HepG2 (cell line): ENCODE measurements at regions not wholly inside any gene's neighbourhood (a gene's known extent, or its start where the extent isn't known, plus 50 kb on each side); places are given as distances from the start of the nearest gene placed in this dataset.

Source experiments
- ATAC-seq: fragments of 200-7000 bp; cut with Tn5 transposase; 3 replicates; pipeline ENCODE4 v1.9.1; 2020; ENCODE audit warnings: mild to moderate bottlenecking, moderate library complexity
- BruUV-seq: library from RNA; stranded (reverse); fragments of 400-500 nt; replicated peaks from 2 replicates; lab custom pipeline; 2021; lab: Mats Ljungman, UMichigan
- CTCF ChIA-PET: fragments of 300-600 bp; formaldehyde crosslinking; extraction: SDS; loops from one replicate; lab custom pipeline; 2021; ENCODE audit warnings: low total read pairs, inconsistent platforms, low intra/inter-chr PET ratio; lab: Yijun Ruan, JAX
- POLR2A ChIA-PET: fragments of 350-600 bp; sonication (Branson Sonifier 250); formaldehyde crosslinking; loops from one replicate; lab custom pipeline; 2020; ENCODE audit warnings: antibody characterized with exemption, inconsistent platforms; lab: Yijun Ruan, JAX
- DNase-seq: peaks from one replicate; pipeline ENCODE4 v3.0.0-alpha.2; 2015; ENCODE audit warnings: low spot score
- FAIRE-seq: peaks from 3 replicates; lab custom pipeline; 2011; peaks lifted over from hg19 to GRCh38; lab: Jason Lieb, UNC
- H2AFZ ChIP-seq: one replicate; pipeline ENCODE4 v1.6.1; 2011; ENCODE audit warnings: low read length, inconsistent platforms
- H3K27ac ChIP-seq: fragments of 300-600 bp; 3 replicates; pipeline ENCODE4 v1.8.0; 2011; ENCODE audit warnings: mixed run types, mild to moderate bottlenecking, mixed read lengths, low read length, inconsistent platforms; ENCODE audit not compliant: insufficient read depth; ENCODE audit errors: extremely low read length
- H3K27me3 ChIP-seq, 2 experiments: fragments of 200-600 bp in 1 of 2; 2 replicates in 1 of 2; 3 replicates in 1 of 2; pipeline versions ENCODE4 v1.6.0 to v1.8.0; 2011; ENCODE audit warnings: low read length in 2 of 2, mild to moderate bottlenecking in 2 of 2, moderate library complexity in 2 of 2, inconsistent platforms in 1 of 2; ENCODE audit not compliant: insufficient read depth in 2 of 2, control insufficient read depth in 1 of 2
- H3K36me3 ChIP-seq, 2 experiments: fragments of 200-600 bp in 1 of 2; replicated peaks in 1 of 2; 2 replicates in 1 of 2; 3 replicates in 1 of 2; pipeline versions ENCODE4 v1.5.1 to v1.8.0; 2011; ENCODE audit warnings: low read length in 2 of 2, inconsistent platforms in 1 of 2; ENCODE audit not compliant: insufficient read depth in 2 of 2, control insufficient read depth in 1 of 2
- H3K4me1 ChIP-seq: 2 replicates; pipeline ENCODE4 v1.5.1; 2012; ENCODE audit warnings: low read length, inconsistent platforms; ENCODE audit not compliant: insufficient read depth
- H3K4me2 ChIP-seq: 2 replicates; pipeline ENCODE4 v1.6.0; 2011; ENCODE audit warnings: low read depth, low read length, inconsistent platforms
- H3K4me3 ChIP-seq, 3 experiments: fragments of 200-600 bp in 1 of 3; sonication (generic), shearing (Covaris generic) in 1 of 3; replicated peaks in 1 of 3; 2 replicates each; pipeline ENCODE4 v1.5.1; 2011 to 2016; ENCODE audit warnings: low read length in 3 of 3, inconsistent platforms in 2 of 3, low read depth in 2 of 3, mild to moderate bottlenecking in 2 of 3, control low read depth in 1 of 3, mixed read lengths in 1 of 3; ENCODE audit not compliant: insufficient read depth in 1 of 3
- H3K79me2 ChIP-seq: one replicate; pipeline ENCODE4 v1.6.1; 2011; ENCODE audit warnings: low read length, inconsistent platforms; ENCODE audit not compliant: insufficient read depth
- H3K9ac ChIP-seq: 2 replicates; pipeline ENCODE4 v1.6.0; 2011; ENCODE audit warnings: mild to moderate bottlenecking, low read depth, low read length, inconsistent platforms; ENCODE audit not compliant: insufficient read depth
- H3K9me3 ChIP-seq: 2 replicates; pipeline ENCODE4 v1.5.1; 2012; ENCODE audit warnings: mild to moderate bottlenecking, low read length
- H4K20me1 ChIP-seq: 2 replicates; pipeline ENCODE4 v1.6.0; 2011; ENCODE audit warnings: inconsistent platforms, mild to moderate bottlenecking, low read length, moderate library complexity; ENCODE audit not compliant: insufficient read depth
- CEBPB ChIP-seq: IDR thresholded peaks from 2 replicates; pipeline ENCODE4 v1.6.1; 2011; ENCODE audit warnings: low read depth, low read length, improper control_type of control experiment, borderline replicate concordance
- RFX5 ChIP-seq: IDR thresholded peaks from 2 replicates; pipeline ENCODE4 v1.6.1; 2011; ENCODE audit warnings: low read depth, low read length, improper control_type of control experiment
- ZNF629 ChIP-seq: sonication (generic); formaldehyde crosslinking; conservative IDR thresholded peaks from 2 replicates; pipeline ENCODE4 v1.5.0; 2020; ENCODE audit warnings: missing genetic modification reagents
- WGBS: methylation state at CpG from one replicate; pipeline ENCODE4 v1.1.6; 2017; ENCODE audit warnings: low lambda C conversion rate; 5-methylcytosine and 5-hydroxymethylcytosine counted together
- in situ Hi-C: cut with HindIII; loops from 2 replicates; pipeline ENCODE4 v1.10.0; 2017; ENCODE audit warnings: low pct_unique_long_range_greater_than_20kb; ENCODE audit not compliant: extremely low pct_ligation_motif_present
- intact Hi-C: fragments of 100-400 bp; cut with micrococcal nuclease; formaldehyde crosslinking; loops from one replicate; pipeline ENCODE4 v1.10.0; 2022; ENCODE audit not compliant: unreplicated experiment
- TF ChIP-seq, protein P1 (sequence below): sonication (generic); formaldehyde crosslinking; IDR thresholded peaks from 2 replicates; pipeline ENCODE4 v1.5.0; 2020; ENCODE audit warnings: mild to moderate bottlenecking, missing genetic modification reagents

DNA sequence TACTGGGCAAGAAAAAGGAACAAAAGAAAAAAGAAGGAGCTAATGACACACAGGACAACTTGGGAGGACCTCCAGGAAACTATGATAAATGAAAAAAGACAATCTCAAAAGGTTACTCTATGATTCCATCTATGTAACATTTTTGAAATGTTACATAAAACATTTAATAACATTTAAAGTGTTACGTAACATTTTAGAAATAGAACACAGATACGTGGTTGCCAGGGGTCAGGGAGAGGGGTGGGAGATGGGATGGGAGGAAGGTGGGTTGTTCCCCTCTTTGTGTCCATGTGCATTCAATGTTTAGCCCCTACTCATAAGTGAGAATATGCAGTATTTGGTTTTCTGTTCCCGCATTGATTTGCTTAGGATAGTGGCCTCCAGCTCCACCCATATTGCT is 116.6 kb downstream of the C16orf95 start:
- ChIA-PET POLR2A (no interaction called here), CTCF (interaction anchor here (4.4 kb wide), 1 partner anchor 78 kb away, joined by 74 read pairs; no protein-coding TSS in a partner anchor)
- Histone ChIP-seq H2AFZ (no peak overlapping the region), H3K27me3 (no peaks in the 10 kb centered on the region; a peak in 2 of 5 replicates), H3K9me3 (no peaks in the 10 kb centered on the region), H3K9ac (no peak overlapping the region), H3K79me2 (no peaks in the 10 kb centered on the region), H3K27ac (no peak overlapping the region), H3K4me1 (0 out of 2 replicates have a peak, but pooled peaks cover 7% of the 10 kb centered on the region), H4K20me1 (no peaks in the 10 kb centered on the region), H3K4me2 (no peak overlapping the region), H3K36me3 (no peaks in the 10 kb centered on the region), H3K4me3 (no peak overlapping the region)
- 71% methylated on average over 3 of the region's 3 CpGs for WGBS
- no peak for ATAC-seq
- TF ChIP-seq CEBPB (peak; percentile 79), RFX5 (no peak)
- in situ Hi-C loops (loop anchor here (5.0 kb wide), 1 partner anchor 77 kb away; no protein-coding TSS in a partner anchor), intact Hi-C loops (no loop called here)
- no peak for DNase-seq
- FAIRE-seq = no peak
- BruUV-seq = no TSS peak

DNA sequence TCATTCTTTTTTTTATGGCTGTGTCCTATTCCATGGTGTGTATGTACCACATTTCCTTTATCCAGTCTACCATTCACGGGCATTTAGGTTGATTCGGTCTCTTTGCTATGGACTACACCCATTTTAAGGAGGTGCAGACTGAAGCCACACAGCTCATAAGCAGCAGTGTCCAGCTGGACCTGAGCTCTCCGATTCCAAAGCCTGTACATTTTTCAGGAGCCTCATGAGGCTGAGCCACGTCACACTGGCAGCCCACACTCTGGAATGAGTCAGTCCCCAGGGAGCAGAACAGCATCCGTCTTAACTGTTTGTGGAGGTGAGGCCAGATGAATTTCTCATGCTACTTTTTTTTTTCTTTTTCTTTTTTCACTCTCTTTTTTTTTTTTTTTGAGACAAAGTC is 116.1 kb downstream of the C16orf95 start:
- BruUV-seq = no TSS peak
- FAIRE-seq = no peak
- Histone ChIP-seq H3K4me3 (no peak overlapping the region), H3K4me2 (no peak overlapping the region), H2AFZ (no peak overlapping the region), H3K79me2 (no peaks in the 10 kb centered on the region), H3K9me3 (no peaks in the 10 kb centered on the region), H3K27ac (no peak overlapping the region), H3K4me1 (0 out of 2 replicates have a peak, but pooled peaks cover 7% of the 10 kb centered on the region), H3K9ac (no peak overlapping the region), H3K36me3 (no peaks in the 10 kb centered on the region), H4K20me1 (no peaks in the 10 kb centered on the region)
- CTCF ChIA-PET = interaction anchor here (4.4 kb wide), 1 partner anchor 78 kb away, joined by 74 read pairs; no protein-coding TSS in a partner anchor
- no peak for DNase-seq
- POLR2A ChIA-PET = no interaction called here
- ATAC-seq = no peak
- WGBS = 11% methylated on average over 5 of the region's 5 CpGs
- TF ChIP-seq ZNF629 = peak; percentile 42
- TF ChIP-seq, protein P1, sequence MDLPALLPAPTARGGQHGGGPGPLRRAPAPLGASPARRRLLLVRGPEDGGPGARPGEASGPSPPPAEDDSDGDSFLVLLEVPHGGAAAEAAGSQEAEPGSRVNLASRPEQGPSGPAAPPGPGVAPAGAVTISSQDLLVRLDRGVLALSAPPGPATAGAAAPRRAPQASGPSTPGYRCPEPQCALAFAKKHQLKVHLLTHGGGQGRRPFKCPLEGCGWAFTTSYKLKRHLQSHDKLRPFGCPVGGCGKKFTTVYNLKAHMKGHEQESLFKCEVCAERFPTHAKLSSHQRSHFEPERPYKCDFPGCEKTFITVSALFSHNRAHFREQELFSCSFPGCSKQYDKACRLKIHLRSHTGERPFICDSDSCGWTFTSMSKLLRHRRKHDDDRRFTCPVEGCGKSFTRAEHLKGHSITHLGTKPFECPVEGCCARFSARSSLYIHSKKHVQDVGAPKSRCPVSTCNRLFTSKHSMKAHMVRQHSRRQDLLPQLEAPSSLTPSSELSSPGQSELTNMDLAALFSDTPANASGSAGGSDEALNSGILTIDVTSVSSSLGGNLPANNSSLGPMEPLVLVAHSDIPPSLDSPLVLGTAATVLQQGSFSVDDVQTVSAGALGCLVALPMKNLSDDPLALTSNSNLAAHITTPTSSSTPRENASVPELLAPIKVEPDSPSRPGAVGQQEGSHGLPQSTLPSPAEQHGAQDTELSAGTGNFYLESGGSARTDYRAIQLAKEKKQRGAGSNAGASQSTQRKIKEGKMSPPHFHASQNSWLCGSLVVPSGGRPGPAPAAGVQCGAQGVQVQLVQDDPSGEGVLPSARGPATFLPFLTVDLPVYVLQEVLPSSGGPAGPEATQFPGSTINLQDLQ (CRISPR knock-in tag) = no peak
- TF ChIP-seq, all 625 proteins: peak for 1
- intact Hi-C loops = no loop called here
- in situ Hi-C loops = loop anchor here (5.0 kb wide), 1 partner anchor 76 kb away; no protein-coding TSS in a partner anchor
- no peaks in the 10 kb centered on the region; a peak in 2 of 5 replicates for H3K27me3 ChIP-seq
